HAP-1 (cell line): ENCODE measurements at regions not wholly inside any gene's neighbourhood (a gene's known extent, or its start where the extent isn't known, plus 50 kb on each side); places are given as distances from the start of the nearest gene placed in this dataset.
"Not testable (repeated sequence)": the region's sequence is repeated elsewhere in the genome, so short reads cannot be mapped to it uniquely, and the experiment has no call there.

Experiments
- DNase-seq, 2 experiments: peaks; one replicate each; pipeline ENCODE4 v3.0.0-alpha.2; 2016 to 2020; ENCODE audit warnings: low spot score in 2 of 2
- H3K27me3 ChIP-seq: fragments of 250-450 bp; sonication (Bioruptor Pico); 2 replicates; pipeline ENCODE4 v1.5.1; 2020; ENCODE audit warnings: low read depth, mild to moderate bottlenecking, moderate library complexity
- H3K36me3 ChIP-seq: fragments of 250-450 bp; sonication (Bioruptor Pico); replicated peaks from 2 replicates; pipeline ENCODE4 v1.5.1; 2020; ENCODE audit warnings: mild to moderate bottlenecking
- H3K4me1 ChIP-seq: fragments of 250-450 bp; sonication (Bioruptor Pico); 2 replicates; pipeline ENCODE4 v1.5.1; 2020; ENCODE audit warnings: mild to moderate bottlenecking
- H3K4me3 ChIP-seq: fragments of 250-450 bp; sonication (Bioruptor Pico); 2 replicates; pipeline ENCODE4 v1.5.1; 2020; ENCODE audit warnings: mild to moderate bottlenecking, moderate library complexity
- H3K9me3 ChIP-seq: fragments of 250-450 bp; sonication (Bioruptor Pico); 2 replicates; pipeline ENCODE4 v1.5.1; 2020; ENCODE audit warnings: mild to moderate bottlenecking, moderate library complexity
- in situ Hi-C: fragments of 300-500 bp; cut with MboI; formaldehyde crosslinking; loops from 3 replicates; pipeline ENCODE4 v1.14.3; 2020; ENCODE audit warnings: low sequenced_read_pairs, inconsistent platforms, mixed read lengths

DNA sequence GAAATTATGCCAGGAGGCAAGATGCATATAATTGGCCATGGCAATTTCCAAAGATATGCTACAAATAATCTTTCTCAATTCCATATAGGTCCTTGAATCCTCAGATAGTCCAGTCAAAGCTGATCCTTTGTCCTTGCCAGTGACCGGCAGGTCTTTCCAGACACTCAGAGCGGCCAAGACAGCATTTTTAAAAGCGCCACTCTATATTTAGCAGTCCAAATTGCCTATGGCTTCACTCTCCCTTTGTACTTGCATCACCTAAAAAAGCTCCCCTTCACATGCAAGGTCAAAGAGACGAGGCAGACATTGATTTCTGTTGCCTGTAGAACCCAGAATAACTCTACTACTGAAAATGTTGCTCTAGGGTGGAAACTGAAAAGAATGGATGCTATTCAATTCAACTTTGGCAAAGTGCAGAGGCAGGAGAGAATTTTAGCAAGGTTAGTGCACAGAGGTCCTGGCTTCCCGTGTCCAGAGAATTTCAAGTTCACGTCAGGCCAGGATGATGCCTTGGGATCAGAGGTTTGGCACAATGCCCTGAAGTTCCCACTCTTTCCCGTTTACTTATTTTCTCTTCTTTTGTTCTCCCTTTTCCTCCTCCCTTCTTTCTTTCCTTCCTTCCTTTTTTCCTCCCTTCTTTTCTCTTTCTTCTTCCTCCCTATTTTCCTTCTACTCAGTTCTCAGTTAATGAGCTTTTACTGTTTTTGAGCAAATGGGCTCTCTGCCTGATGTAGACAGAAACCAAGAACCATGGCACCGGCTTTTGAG lies 108.5 kb downstream of the KCNK1 start:
- DNase-seq = no peak
- in situ Hi-C loops = no loop called here
- H3K27me3 ChIP-seq = no peaks in the 10 kb centered on the region
- H3K4me3 ChIP-seq = no peak overlapping the region
- no peaks in the 10 kb centered on the region for H3K4me1 ChIP-seq
- H3K36me3 ChIP-seq = no peaks in the 10 kb centered on the region
- no peaks in the 10 kb centered on the region for H3K9me3 ChIP-seq

- no peak for DNase-seq
- H3K36me3 ChIP-seq = no peaks in the 10 kb centered on the region
- in situ Hi-C loops = no loop called here
- H3K4me1 ChIP-seq = no peaks in the 10 kb centered on the region
- no peak overlapping the region for H3K4me3 ChIP-seq
- H3K9me3 ChIP-seq = no peaks in the 10 kb centered on the region
- no peaks in the 10 kb centered on the region for H3K27me3 ChIP-seq
Measured at GRCh38 chr1:233723387-233723786, 109.5 kb downstream of the KCNK1 start.

- not testable (repeated sequence) for DNase-seq
Measured at GRCh38 chr1:233724131-233724631, 110.3 kb downstream of the KCNK1 start.

GRCh38 chr1:233725423-233725822 lies 111.5 kb downstream of the KCNK1 start:
- Histone ChIP-seq H3K27me3 (no peaks in the 10 kb centered on the region), H3K36me3 (no peaks in the 10 kb centered on the region), H3K9me3 (no peaks in the 10 kb centered on the region), H3K4me3 (no peak overlapping the region), H3K4me1 (0 out of 2 replicates have a peak, but pooled peaks cover 2% of the 10 kb centered on the region)
- DNase-seq = no peak
- in situ Hi-C loops = no loop called here

More at GRCh38 chr1:233724131-233724631, 110.3 kb downstream of the KCNK1 start:
- H3K36me3 ChIP-seq, in situ Hi-C loops, H3K4me1 ChIP-seq, H3K27me3 ChIP-seq, H3K9me3 ChIP-seq, H3K4me3 ChIP-seq: not testable (repeated sequence)

DNA sequence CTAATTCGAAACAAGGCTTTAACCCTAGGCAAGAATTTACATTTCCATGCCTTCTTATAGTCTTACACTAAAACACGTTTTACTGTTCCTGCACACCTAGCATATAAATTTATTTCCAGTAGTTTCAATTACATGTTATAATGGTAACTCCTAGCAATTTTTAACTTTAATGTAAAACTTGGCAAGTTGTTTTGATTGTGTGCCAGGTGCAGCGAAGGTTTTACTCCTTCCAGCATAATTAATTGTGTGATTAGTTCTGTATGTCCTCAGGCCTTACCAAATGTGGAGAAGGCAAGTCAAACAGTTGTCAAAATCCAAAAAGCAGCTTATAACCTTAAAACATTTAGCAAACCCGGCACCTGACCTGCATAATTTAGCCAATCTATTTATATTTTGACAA lies 114.8 kb downstream of the KCNK1 start:
- Histone ChIP-seq H3K36me3 (no peaks in the 10 kb centered on the region), H3K9me3 (no peaks in the 10 kb centered on the region), H3K27me3 (no peaks in the 10 kb centered on the region), H3K4me1 (0 out of 2 replicates have a peak, but pooled peaks cover 5% of the 10 kb centered on the region), H3K4me3 (no peak overlapping the region)
- in situ Hi-C loops = no loop called here
- no peak for DNase-seq

GRCh38 chr1:233730380-233730779 lies 116.5 kb downstream of the KCNK1 start:
- in situ Hi-C loops = no loop called here
- Histone ChIP-seq H3K4me1 (0 out of 2 replicates have a peak, but pooled peaks cover 5% of the 10 kb centered on the region), H3K4me3 (no peak overlapping the region), H3K27me3 (no peaks in the 10 kb centered on the region), H3K36me3 (no peaks in the 10 kb centered on the region), H3K9me3 (no peaks in the 10 kb centered on the region)
- no peak for DNase-seq

- peak; percentile 18 to 69 for DNase-seq
Measured at GRCh38 chr1:233730809-233731208, 116.9 kb downstream of the KCNK1 start.

DNA sequence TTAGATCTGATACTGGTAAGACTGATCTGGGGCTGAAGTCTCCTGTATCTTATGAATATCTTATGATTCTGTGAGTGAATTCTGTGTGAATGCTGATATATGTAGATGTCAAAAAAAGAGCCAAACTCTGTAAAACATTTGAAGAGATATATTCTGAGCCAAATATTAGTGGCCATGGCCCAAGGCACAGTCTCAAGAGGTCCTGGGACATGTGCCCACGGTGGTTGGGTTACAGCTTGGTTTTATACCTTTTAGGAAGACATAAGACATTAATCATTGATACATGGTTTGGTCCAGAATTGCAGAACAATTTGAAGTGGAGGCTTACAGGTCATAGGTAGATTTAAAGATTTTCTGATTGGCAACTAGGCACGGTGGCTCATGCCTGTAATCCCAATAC lies 118.3 kb downstream of the KCNK1 start:
- no peak overlapping the region for H3K4me3 ChIP-seq
- H3K27me3 ChIP-seq = no peaks in the 10 kb centered on the region
- no peaks in the 10 kb centered on the region for H3K36me3 ChIP-seq
- 0 out of 2 replicates have a peak, but pooled peaks cover 5% of the 10 kb centered on the region for H3K4me1 ChIP-seq
- in situ Hi-C loops = no loop called here
- H3K9me3 ChIP-seq = no peaks in the 10 kb centered on the region
- DNase-seq = no peak

More at GRCh38 chr1:233730809-233731208, 116.9 kb downstream of the KCNK1 start:
- in situ Hi-C loops = no loop called here
- Histone ChIP-seq H3K36me3 (no peaks in the 10 kb centered on the region), H3K27me3 (no peaks in the 10 kb centered on the region), H3K9me3 (no peaks in the 10 kb centered on the region), H3K4me1 (0 out of 2 replicates have a peak, but pooled peaks cover 5% of the 10 kb centered on the region), H3K4me3 (no peak overlapping the region)

GRCh38 chr1:233734456-233734855 lies 120.5 kb downstream of the KCNK1 start:
- no peak for DNase-seq
- Histone ChIP-seq H3K9me3 (no peaks in the 10 kb centered on the region), H3K27me3 (no peaks in the 10 kb centered on the region), H3K4me3 (no peak overlapping the region), H3K4me1 (0 out of 2 replicates have a peak, but pooled peaks cover 5% of the 10 kb centered on the region), H3K36me3 (no peaks in the 10 kb centered on the region)
- in situ Hi-C loops = no loop called here

GRCh38 chr1:233735331-233735730 lies 121.4 kb downstream of the KCNK1 start:
- no peak for DNase-seq
- Histone ChIP-seq H3K9me3 (no peaks in the 10 kb centered on the region), H3K36me3 (no peaks in the 10 kb centered on the region), H3K27me3 (no peaks in the 10 kb centered on the region), H3K4me1 (0 out of 2 replicates have a peak, but pooled peaks cover 3% of the 10 kb centered on the region), H3K4me3 (no peak overlapping the region)
- in situ Hi-C loops = no loop called here

GRCh38 chr1:233735847-233736246 lies 121.9 kb downstream of the KCNK1 start:
- Histone ChIP-seq H3K9me3 (no peaks in the 10 kb centered on the region), H3K4me1 (no peaks in the 10 kb centered on the region), H3K36me3 (no peaks in the 10 kb centered on the region), H3K4me3 (no peak overlapping the region), H3K27me3 (no peaks in the 10 kb centered on the region)
- in situ Hi-C loops = no loop called here
- DNase-seq = no peak

DNA sequence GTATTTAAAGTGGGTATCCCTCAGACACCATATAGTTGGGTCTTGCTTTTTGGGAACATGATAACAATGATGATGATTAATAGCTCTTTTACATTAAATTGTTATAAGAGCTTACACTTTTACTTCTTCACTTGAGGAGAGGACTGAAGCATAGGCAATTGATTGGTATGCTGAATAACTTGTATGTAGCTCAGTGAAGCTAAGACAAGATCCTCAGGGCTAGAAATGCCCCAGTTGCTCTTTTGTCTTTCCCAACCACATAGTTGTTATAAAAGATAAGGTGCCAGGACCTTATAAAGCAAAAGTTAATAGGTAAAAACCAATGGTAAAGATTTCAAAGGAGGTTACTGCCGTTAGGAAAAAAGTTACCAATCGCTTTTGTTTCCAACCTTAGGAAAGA lies 123.4 kb downstream of the KCNK1 start:
- no peak overlapping the region for H3K4me3 ChIP-seq
- DNase-seq = no peak
- no peaks in the 10 kb centered on the region for H3K4me1 ChIP-seq
- no peaks in the 10 kb centered on the region for H3K36me3 ChIP-seq
- in situ Hi-C loops = no loop called here
- H3K27me3 ChIP-seq = no peaks in the 10 kb centered on the region
- no peaks in the 10 kb centered on the region for H3K9me3 ChIP-seq

DNA sequence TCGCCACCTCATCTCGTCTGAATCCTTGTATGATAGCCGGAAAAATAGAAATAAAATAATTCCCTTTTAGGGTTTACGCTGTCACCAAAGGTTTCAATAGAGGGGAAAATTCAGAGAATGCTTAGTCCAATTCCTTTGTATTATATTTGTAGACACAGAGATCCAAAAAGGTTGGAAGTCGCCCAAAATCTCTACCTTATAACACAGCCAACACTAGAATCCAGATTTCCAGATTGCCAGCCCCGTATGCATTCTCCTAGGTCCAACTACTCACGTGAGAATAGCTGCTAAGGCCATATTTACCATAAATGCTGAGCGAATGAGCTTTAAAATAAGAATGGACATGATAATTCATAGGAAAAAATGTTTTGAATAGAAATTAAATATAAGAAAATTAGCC lies 124.5 kb downstream of the KCNK1 start:
- Histone ChIP-seq H3K9me3 (no peaks in the 10 kb centered on the region), H3K36me3 (no peaks in the 10 kb centered on the region), H3K4me3 (no peak overlapping the region), H3K4me1 (no peaks in the 10 kb centered on the region), H3K27me3 (no peaks in the 10 kb centered on the region)
- DNase-seq = no peak
- in situ Hi-C loops = no loop called here

DNA sequence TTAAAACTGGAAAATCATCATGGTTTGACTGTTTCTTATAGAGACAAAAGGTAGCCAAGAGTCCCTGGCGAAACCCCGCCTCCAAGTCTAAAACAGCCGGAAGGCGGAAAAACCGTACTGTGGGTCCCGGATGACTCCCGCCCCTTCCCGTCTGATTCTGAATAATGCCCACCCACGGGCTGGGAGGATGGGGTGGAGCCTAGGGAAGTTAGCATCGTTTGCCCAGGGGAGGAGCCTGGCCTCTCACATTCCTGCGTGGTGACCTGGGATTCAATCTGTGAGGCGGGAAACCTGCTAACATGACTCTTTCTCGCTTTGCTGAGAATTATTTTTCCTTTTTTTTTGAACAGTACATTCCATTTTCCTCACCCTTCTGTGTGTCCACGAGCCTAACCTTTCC lies 124.9 kb downstream of the KCNK1 start:
- peak in 1 of 2 experiments; percentile 38 for DNase-seq
- H3K4me1 ChIP-seq = no peaks in the 10 kb centered on the region
- H3K27me3 ChIP-seq = no peaks in the 10 kb centered on the region
- H3K9me3 ChIP-seq = no peaks in the 10 kb centered on the region
- in situ Hi-C loops = no loop called here
- no peak overlapping the region for H3K4me3 ChIP-seq
- H3K36me3 ChIP-seq = no peaks in the 10 kb centered on the region
